Activated CD8-positive, alpha-beta T cell treated with anti-CD3 and anti-CD28 coated beads, Interleukin-2, amount 10 ng/mL, durations not matched to agents 7 days and 5 days (primary cell): ENCODE measurements at regions not wholly inside any gene's neighbourhood (a gene's known extent, or its start where the extent isn't known, plus 50 kb on each side); places are given as distances from the start of the nearest gene placed in this dataset.

Source experiments
- ATAC-seq: fragments of 150-1000 bp; cut with Tn5 transposase; one replicate; pipeline ENCODE4 v1.10.0; 2021; ENCODE audit warnings: moderate library complexity
- CTCF ChIA-PET: fragments of 350-600 bp; sonication (Branson Sonifier 250); formaldehyde crosslinking; loops from one replicate; lab custom pipeline; 2021; ENCODE audit warnings: antibody characterized with exemption; lab: Charles Lee
- POLR2A ChIA-PET: fragments of 350-600 bp; sonication (Branson Sonifier 250); formaldehyde crosslinking; loops from one replicate; lab custom pipeline; 2021; ENCODE audit warnings: antibody characterized with exemption; lab: Charles Lee
- DNase-seq: peaks from one replicate; pipeline ENCODE4 v3.0.0-alpha.2; 2020
- H3K27ac Mint-ChIP-seq: one replicate; pipeline ENCODE4 v1.8.0; 2021; ENCODE audit warnings: mild to moderate bottlenecking, mixed read lengths
- H3K27me3 Mint-ChIP-seq: one replicate; pipeline ENCODE4 v1.8.0; 2021; ENCODE audit warnings: low read depth, mixed read lengths
- H3K36me3 Mint-ChIP-seq: one replicate; pipeline ENCODE4 v1.8.0; 2021; ENCODE audit warnings: low read depth, mixed read lengths
- H3K4me1 Mint-ChIP-seq: one replicate; pipeline ENCODE4 v1.8.0; 2021; ENCODE audit warnings: low read depth, mixed read lengths
- H3K4me3 Mint-ChIP-seq: one replicate; pipeline ENCODE4 v1.8.0; 2021; ENCODE audit warnings: mild to moderate bottlenecking, mixed read lengths
- H3K9me3 Mint-ChIP-seq: one replicate; pipeline ENCODE4 v1.8.0; 2022; ENCODE audit warnings: mixed read lengths; ENCODE audit not compliant: insufficient read depth

GRCh38 chr14:41154143-41154807, 452.4 kb upstream of the LRFN5 start:
- ATAC-seq (no peak), DNase-seq (no peak)
- CTCF ChIA-PET: no interaction called here
- H3K9me3 Mint-ChIP-seq: peaks cover 10% of the 10 kb centered on the region
- H3K36me3 Mint-ChIP-seq: no peaks in the 10 kb centered on the region
- H3K27ac Mint-ChIP-seq: no peak overlapping the region
- no peaks in the 10 kb centered on the region for H3K27me3 Mint-ChIP-seq
- H3K4me1 Mint-ChIP-seq: no peaks in the 10 kb centered on the region
- POLR2A ChIA-PET: no interaction called here
- no peak overlapping the region for H3K4me3 Mint-ChIP-seq

GRCh38 chr14:41146391-41146790, 460.3 kb upstream of the LRFN5 start:
- Mint-ChIP-seq H3K27ac (no peak overlapping the region), H3K27me3 (no peaks in the 10 kb centered on the region), H3K4me3 (no peak overlapping the region), H3K9me3 (peaks cover 7% of the 10 kb centered on the region), H3K4me1 (no peaks in the 10 kb centered on the region), H3K36me3 (no peaks in the 10 kb centered on the region)
- DNase-seq: no peak
- CTCF ChIA-PET: no interaction called here
- ATAC-seq: no peak
- POLR2A ChIA-PET: no interaction called here

- ATAC-seq: no peak
- H3K4me3 Mint-ChIP-seq: no peak overlapping the region
- no peaks in the 10 kb centered on the region for H3K36me3 Mint-ChIP-seq
- ChIA-PET POLR2A (no interaction called here), CTCF (no interaction called here)
- H3K4me1 Mint-ChIP-seq: no peaks in the 10 kb centered on the region
- H3K27me3 Mint-ChIP-seq: no peaks in the 10 kb centered on the region
- H3K27ac Mint-ChIP-seq: no peak overlapping the region
- no peak for DNase-seq
- no peaks in the 10 kb centered on the region for H3K9me3 Mint-ChIP-seq
These were observed 462.3 kb upstream of the LRFN5 start for GRCh38 chr14:41144370-41144769.

GRCh38 chr14:41137741-41138140, 468.9 kb upstream of the LRFN5 start:
- Mint-ChIP-seq H3K4me1 (no peaks in the 10 kb centered on the region), H3K27me3 (no peaks in the 10 kb centered on the region), H3K4me3 (no peak overlapping the region), H3K27ac (no peak overlapping the region), H3K36me3 (no peaks in the 10 kb centered on the region), H3K9me3 (peaks cover 14% of the 10 kb centered on the region)
- POLR2A ChIA-PET: no interaction called here
- ATAC-seq: no peak
- CTCF ChIA-PET: no interaction called here
- DNase-seq: no peak

GRCh38 chr14:41130274-41130673, 476.4 kb upstream of the LRFN5 start:
- Mint-ChIP-seq H3K4me3 (no peak overlapping the region), H3K27ac (no peak overlapping the region), H3K36me3 (no peaks in the 10 kb centered on the region), H3K27me3 (no peaks in the 10 kb centered on the region), H3K4me1 (no peaks in the 10 kb centered on the region), H3K9me3 (peaks cover 7% of the 10 kb centered on the region)
- ATAC-seq (no peak), DNase-seq (no peak)
- CTCF ChIA-PET: no interaction called here
- POLR2A ChIA-PET: no interaction called here

GRCh38 chr14:41120402-41120801, 486.3 kb upstream of the LRFN5 start:
- no peaks in the 10 kb centered on the region for H3K36me3 Mint-ChIP-seq
- ATAC-seq (no peak), DNase-seq (no peak)
- no peak overlapping the region for H3K4me3 Mint-ChIP-seq
- H3K9me3 Mint-ChIP-seq: peaks cover 9% of the 10 kb centered on the region
- CTCF ChIA-PET: no interaction called here
- H3K27ac Mint-ChIP-seq: no peak overlapping the region
- H3K4me1 Mint-ChIP-seq: no peaks in the 10 kb centered on the region
- POLR2A ChIA-PET: no interaction called here
- H3K27me3 Mint-ChIP-seq: no peaks in the 10 kb centered on the region

- ChIA-PET CTCF (no interaction called here), POLR2A (no interaction called here)
- H3K27me3 Mint-ChIP-seq: no peaks in the 10 kb centered on the region
- DNase-seq (no peak), ATAC-seq (no peak)
- no peak overlapping the region for H3K27ac Mint-ChIP-seq
- no peaks in the 10 kb centered on the region for H3K4me1 Mint-ChIP-seq
- peaks cover 8% of the 10 kb centered on the region for H3K9me3 Mint-ChIP-seq
- no peaks in the 10 kb centered on the region for H3K36me3 Mint-ChIP-seq
- H3K4me3 Mint-ChIP-seq: no peak overlapping the region
These were observed 510.5 kb upstream of the LRFN5 start for GRCh38 chr14:41096131-41096530.

- ATAC-seq (no peak), DNase-seq (no peak)
- ChIA-PET CTCF (no interaction called here), POLR2A (no interaction called here)
- Mint-ChIP-seq H3K27me3 (no peaks in the 10 kb centered on the region), H3K9me3 (peaks cover 29% of the 10 kb centered on the region), H3K27ac (no peak overlapping the region), H3K4me3 (no peak overlapping the region), H3K36me3 (no peaks in the 10 kb centered on the region), H3K4me1 (no peaks in the 10 kb centered on the region)
These were observed 519.6 kb upstream of the LRFN5 start for GRCh38 chr14:41087056-41087455.

GRCh38 chr14:41073544-41073943, 533.1 kb upstream of the LRFN5 start:
- Mint-ChIP-seq H3K36me3 (no peaks in the 10 kb centered on the region), H3K27ac (no peak overlapping the region), H3K4me1 (no peaks in the 10 kb centered on the region), H3K4me3 (no peak overlapping the region), H3K9me3 (no peaks in the 10 kb centered on the region), H3K27me3 (no peaks in the 10 kb centered on the region)
- CTCF ChIA-PET: no interaction called here
- DNase-seq (no peak), ATAC-seq (no peak)
- POLR2A ChIA-PET: no interaction called here

- CTCF ChIA-PET: interaction anchor here (0.7 kb wide), 1 partner anchor 705 kb away, joined by 3 read pairs; no protein-coding TSS in a partner anchor
- POLR2A ChIA-PET: no interaction called here
- no peak overlapping the region for H3K27ac Mint-ChIP-seq
These were observed 533.9 kb upstream of the LRFN5 start for GRCh38 chr14:41072776-41073175.

GRCh38 chr14:41071351-41071750, 535.3 kb upstream of the LRFN5 start:
- no peaks in the 10 kb centered on the region for H3K9me3 Mint-ChIP-seq
- H3K36me3 Mint-ChIP-seq: no peaks in the 10 kb centered on the region
- POLR2A ChIA-PET: no interaction called here
- H3K4me1 Mint-ChIP-seq: no peaks in the 10 kb centered on the region
- no peak overlapping the region for H3K27ac Mint-ChIP-seq
- no peak overlapping the region for H3K4me3 Mint-ChIP-seq
- DNase-seq: no peak
- CTCF ChIA-PET: no interaction called here
- no peaks in the 10 kb centered on the region for H3K27me3 Mint-ChIP-seq
- no peak for ATAC-seq

More at GRCh38 chr14:41072776-41073175, 533.9 kb upstream of the LRFN5 start:
- DNase-seq (no peak), ATAC-seq (no peak)
- Mint-ChIP-seq H3K36me3 (no peaks in the 10 kb centered on the region), H3K27me3 (no peaks in the 10 kb centered on the region), H3K4me3 (no peak overlapping the region), H3K9me3 (no peaks in the 10 kb centered on the region), H3K4me1 (no peaks in the 10 kb centered on the region)

GRCh38 chr14:41062826-41063225, 543.9 kb upstream of the LRFN5 start:
- H3K27ac Mint-ChIP-seq: no peak overlapping the region
- DNase-seq: no peak
- no peaks in the 10 kb centered on the region for H3K36me3 Mint-ChIP-seq
- POLR2A ChIA-PET: no interaction called here
- no peaks in the 10 kb centered on the region for H3K27me3 Mint-ChIP-seq
- no peaks in the 10 kb centered on the region for H3K4me1 Mint-ChIP-seq
- no peaks in the 10 kb centered on the region for H3K9me3 Mint-ChIP-seq
- no peak overlapping the region for H3K4me3 Mint-ChIP-seq
- CTCF ChIA-PET: no interaction called here
- ATAC-seq: no peak

- Mint-ChIP-seq H3K4me1 (no peaks in the 10 kb centered on the region), H3K27ac (no peak overlapping the region), H3K36me3 (no peaks in the 10 kb centered on the region), H3K27me3 (no peaks in the 10 kb centered on the region), H3K4me3 (no peak overlapping the region), H3K9me3 (no peaks in the 10 kb centered on the region)
- no peak for ATAC-seq
- ChIA-PET POLR2A (no interaction called here), CTCF (no interaction called here)
- no peak for DNase-seq
These were observed 551.1 kb upstream of the LRFN5 start for GRCh38 chr14:41055589-41055988.
